Keratinocyte (primary cell): ENCODE measurements at regions not wholly inside any gene's neighbourhood (a gene's known extent, or its start where the extent isn't known, plus 50 kb on each side); places are given as distances from the start of the nearest gene placed in this dataset.

Experiments used
- DNase-seq: peaks from one replicate; pipeline ENCODE4 v3.0.0-alpha.2; 2011; ENCODE audit warnings: low read depth, missing footprints, low spot score
- FAIRE-seq: peaks from 2 replicates; lab custom pipeline; 2011; peaks lifted over from hg19 to GRCh38; lab: Jason Lieb, UNC
- H2AFZ ChIP-seq: 2 replicates; pipeline ENCODE4 v1.6.0; 2012; ENCODE audit warnings: low read length, control low read depth, inconsistent platforms; ENCODE audit not compliant: control insufficient read depth
- H3K27ac ChIP-seq: 2 replicates; pipeline ENCODE4 v1.5.1; 2011; ENCODE audit warnings: low read length; ENCODE audit not compliant: control insufficient read depth, insufficient read depth
- H3K27me3 ChIP-seq: 3 replicates; pipeline ENCODE4 v1.6.0; 2011; ENCODE audit warnings: low read length; ENCODE audit not compliant: control insufficient read depth, insufficient read depth; ENCODE audit errors: extremely low read depth
- H3K36me3 ChIP-seq, 2 experiments: 2 replicates in 1 of 2; 3 replicates in 1 of 2; pipeline ENCODE4 v1.5.1; 2011; ENCODE audit warnings: low read length in 2 of 2, mild to moderate bottlenecking in 1 of 2; ENCODE audit not compliant: control insufficient read depth in 2 of 2, insufficient read depth in 2 of 2; ENCODE audit errors: extremely low read depth in 1 of 2
- H3K4me1 ChIP-seq: 3 replicates; pipeline ENCODE4 v1.5.1; 2011; ENCODE audit warnings: low read length; ENCODE audit not compliant: control insufficient read depth, insufficient read depth; ENCODE audit errors: extremely low read depth
- H3K4me2 ChIP-seq: 3 replicates; pipeline ENCODE4 v1.6.0; 2011; ENCODE audit warnings: low read depth, low read length; ENCODE audit not compliant: control insufficient read depth, insufficient read depth; ENCODE audit errors: extremely low read depth
- H3K4me3 ChIP-seq, 3 experiments: fragments of 200-600 bp in 1 of 3; sonication (generic) in 1 of 3; 2 replicates in 2 of 3; 3 replicates in 1 of 3; pipeline ENCODE4 v1.5.1; 2011 to 2016; ENCODE audit warnings: low read length in 3 of 3, mild to moderate bottlenecking in 3 of 3, control low read depth in 2 of 3, inconsistent platforms in 1 of 3, low read depth in 1 of 3, mixed read lengths in 1 of 3, mixed run types in 1 of 3, moderate library complexity in 1 of 3; ENCODE audit not compliant: control insufficient read depth in 2 of 3, insufficient read depth in 2 of 3; ENCODE audit errors: extremely low read depth in 1 of 3
- H3K79me2 ChIP-seq: 2 replicates; pipeline ENCODE4 v1.6.0; 2012; ENCODE audit warnings: low read length; ENCODE audit not compliant: control insufficient read depth, insufficient read depth
- H3K9ac ChIP-seq: 3 replicates; pipeline ENCODE4 v1.6.0; 2011; ENCODE audit warnings: low read length; ENCODE audit not compliant: control insufficient read depth, insufficient read depth; ENCODE audit errors: extremely low read depth
- H3K9me1 ChIP-seq: 3 replicates; pipeline ENCODE4 v1.6.0; 2011; ENCODE audit warnings: low read length; ENCODE audit not compliant: control insufficient read depth, insufficient read depth; ENCODE audit errors: extremely low read depth
- H3K9me3 ChIP-seq: 2 replicates; pipeline ENCODE4 v1.5.1; 2012; ENCODE audit warnings: low read depth, low read length; ENCODE audit not compliant: control insufficient read depth
- H4K20me1 ChIP-seq: 3 replicates; pipeline ENCODE4 v1.6.0; 2011; ENCODE audit warnings: low read length; ENCODE audit not compliant: control insufficient read depth, insufficient read depth; ENCODE audit errors: extremely low read depth
- EZH2 ChIP-seq: IDR thresholded peaks from one replicate; pipeline ENCODE4 v1.6.1; 2012; ENCODE audit warnings: inconsistent platforms, mild to moderate bottlenecking, low read length, moderate library complexity
- dilution Hi-C: fragments of 300-500 bp; cut with MboI; formaldehyde crosslinking; loops from one replicate; pipeline ENCODE4 v1.7.0; 2020; ENCODE audit warnings: low sequenced_read_pairs; ENCODE audit not compliant: extremely low pct_ligation_motif_present
- TF ChIP-seq, protein P1 (sequence below), 3 experiments: IDR thresholded peaks in 1 of 3; conservative IDR thresholded peaks in 1 of 3; optimal IDR thresholded peaks in 1 of 3; 2 replicates in 2 of 3; 3 replicates in 1 of 3; pipeline versions ENCODE3 to v1.5.1; 2011; ENCODE audit warnings: low read length in 3 of 3, mild to moderate bottlenecking in 3 of 3, moderate library complexity in 2 of 3, control low read depth in 1 of 3, inconsistent platforms in 1 of 3; ENCODE audit not compliant: insufficient read depth in 2 of 3; ENCODE audit errors: extremely low read depth in 1 of 3

DNA sequence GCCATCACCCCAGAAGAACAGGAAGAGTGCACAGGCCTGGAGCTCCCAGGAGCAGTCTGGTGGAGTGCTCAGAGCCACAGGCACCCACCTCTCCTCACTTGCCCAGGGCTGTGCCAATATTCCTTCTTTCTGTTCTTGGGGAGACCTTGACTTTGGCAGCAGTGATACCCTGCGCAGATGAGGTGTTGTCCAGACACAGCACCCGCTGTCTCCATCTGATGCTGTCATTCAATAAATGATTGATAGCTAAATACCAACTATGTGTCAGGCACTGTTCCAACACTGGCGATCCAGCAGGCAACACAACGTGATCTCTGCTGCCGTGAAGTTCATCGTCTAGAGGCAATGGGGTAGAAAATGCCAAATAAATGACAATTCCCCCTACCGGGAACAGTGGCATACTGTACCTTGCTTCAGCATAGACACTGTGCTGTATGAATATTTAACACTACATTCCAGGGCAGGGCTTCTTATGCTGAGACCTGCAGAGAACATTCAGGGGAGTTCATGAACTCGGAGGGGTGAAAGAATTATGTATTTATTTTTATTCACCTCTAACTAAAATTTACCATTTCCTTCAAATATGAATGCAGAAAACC lies 320.5 kb upstream of the NCKAP5 start:
- peaks cover 29% of the 10 kb centered on the region for H3K27me3 ChIP-seq
- dilution Hi-C loops = no loop called here

DNA sequence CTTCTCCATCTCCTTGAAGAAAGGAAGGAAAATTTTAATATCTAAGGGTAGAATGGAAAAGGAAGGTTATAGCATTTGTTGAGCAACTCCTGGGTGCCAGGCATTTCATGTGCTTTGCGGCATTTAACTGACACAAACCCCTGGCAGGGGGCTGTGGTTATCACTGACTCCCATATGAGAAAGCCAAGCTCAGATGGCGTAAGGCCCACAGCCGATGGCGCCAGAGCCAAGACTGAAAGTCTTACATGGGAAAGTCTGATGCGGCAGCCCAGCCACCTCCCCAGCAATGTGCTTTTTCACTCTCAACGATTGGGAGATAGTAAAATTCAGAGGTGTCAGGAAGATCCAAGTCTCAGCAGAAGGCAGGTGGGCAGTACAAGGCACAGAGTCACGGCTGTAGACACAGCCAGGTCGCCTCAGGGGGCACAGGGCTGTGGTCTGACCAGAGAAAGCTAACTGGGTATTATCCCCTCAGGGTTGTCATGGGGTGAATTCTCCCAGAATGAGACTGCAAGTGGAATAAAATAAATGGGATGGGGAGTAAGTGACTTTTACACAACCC lies 324.2 kb upstream of the NCKAP5 start:
- dilution Hi-C loops = no loop called here
- no peak overlapping the region for H3K9ac ChIP-seq
- H3K4me1 ChIP-seq = peaks cover under 1% of the 10 kb centered on the region
- no peak for DNase-seq
- H3K36me3 ChIP-seq = no peaks in the 10 kb centered on the region
- no peaks in the 10 kb centered on the region for H3K79me2 ChIP-seq
- no peak overlapping the region for H3K4me2 ChIP-seq
- H3K27me3 ChIP-seq = peaks cover 27% of the 10 kb centered on the region
- H4K20me1 ChIP-seq = no peaks in the 10 kb centered on the region
- TF ChIP-seq, protein P1, sequence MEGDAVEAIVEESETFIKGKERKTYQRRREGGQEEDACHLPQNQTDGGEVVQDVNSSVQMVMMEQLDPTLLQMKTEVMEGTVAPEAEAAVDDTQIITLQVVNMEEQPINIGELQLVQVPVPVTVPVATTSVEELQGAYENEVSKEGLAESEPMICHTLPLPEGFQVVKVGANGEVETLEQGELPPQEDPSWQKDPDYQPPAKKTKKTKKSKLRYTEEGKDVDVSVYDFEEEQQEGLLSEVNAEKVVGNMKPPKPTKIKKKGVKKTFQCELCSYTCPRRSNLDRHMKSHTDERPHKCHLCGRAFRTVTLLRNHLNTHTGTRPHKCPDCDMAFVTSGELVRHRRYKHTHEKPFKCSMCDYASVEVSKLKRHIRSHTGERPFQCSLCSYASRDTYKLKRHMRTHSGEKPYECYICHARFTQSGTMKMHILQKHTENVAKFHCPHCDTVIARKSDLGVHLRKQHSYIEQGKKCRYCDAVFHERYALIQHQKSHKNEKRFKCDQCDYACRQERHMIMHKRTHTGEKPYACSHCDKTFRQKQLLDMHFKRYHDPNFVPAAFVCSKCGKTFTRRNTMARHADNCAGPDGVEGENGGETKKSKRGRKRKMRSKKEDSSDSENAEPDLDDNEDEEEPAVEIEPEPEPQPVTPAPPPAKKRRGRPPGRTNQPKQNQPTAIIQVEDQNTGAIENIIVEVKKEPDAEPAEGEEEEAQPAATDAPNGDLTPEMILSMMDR (optimal IDR thresholded peaks at IDR 0.05 in 1 of 3, IDR thresholded peaks at IDR 0.05 in 1 of 3, conservative IDR thresholded peaks at IDR 0.05 in 1 of 3; ENCODE audit: extremely low read depth in 1 of 3, insufficient read depth in 2 of 3, low read length in 3 of 3) = no peak
- no peak for TF ChIP-seq EZH2
- no peaks in the 10 kb centered on the region for H3K9me3 ChIP-seq
- H3K4me3 ChIP-seq = no peak overlapping the region
- no peak overlapping the region for H3K27ac ChIP-seq
- no peak for FAIRE-seq
- no peak overlapping the region for H2AFZ ChIP-seq
- no peaks in the 10 kb centered on the region for H3K9me1 ChIP-seq

More for the DNA sequence above, 320.5 kb upstream of the NCKAP5 start:
- Histone ChIP-seq H3K4me1 (peaks cover 21% of the 10 kb centered on the region), H3K27ac (no peak overlapping the region), H4K20me1 (no peaks in the 10 kb centered on the region), H3K36me3 (no peaks in the 10 kb centered on the region), H3K9ac (no peak overlapping the region), H3K4me3 (no peak overlapping the region), H3K4me2 (no peak overlapping the region), H3K9me3 (no peaks in the 10 kb centered on the region), H2AFZ (no peak overlapping the region), H3K79me2 (no peaks in the 10 kb centered on the region), H3K9me1 (no peaks in the 10 kb centered on the region)
- no peak for DNase-seq
- TF ChIP-seq EZH2 = no peak
- TF ChIP-seq, protein P1 (optimal IDR thresholded peaks at IDR 0.05 in 1 of 3, IDR thresholded peaks at IDR 0.05 in 1 of 3, conservative IDR thresholded peaks at IDR 0.05 in 1 of 3; ENCODE audit: extremely low read depth in 1 of 3, insufficient read depth in 2 of 3, low read length in 3 of 3) = no peak
- FAIRE-seq = no peak
